Mesenchymal stem cell (in vitro differentiated cells and primary cell): ENCODE measurements at regions not wholly inside any gene's neighbourhood (a gene's known extent, or its start where the extent isn't known, plus 50 kb on each side); places are given as distances from the start of the nearest gene placed in this dataset.

ENCODE experiments used
- DNase-seq: peaks from one replicate; pipeline ENCODE4 v3.0.0-alpha.2; 2013
- H2AFZ ChIP-seq: one replicate; pipeline ENCODE4 v1.6.1; 2013; ENCODE audit warnings: low read depth, mild to moderate bottlenecking, control low read depth, inconsistent platforms, low read length, moderate library complexity
- H2AK5ac ChIP-seq: 2 replicates; pipeline ENCODE4 v1.6.1; 2013; ENCODE audit warnings: low read length, moderate library complexity, mild to moderate bottlenecking, inconsistent platforms; ENCODE audit not compliant: severe bottlenecking
- H2BK120ac ChIP-seq: one replicate; pipeline ENCODE4 v1.6.1; 2013; ENCODE audit warnings: low read depth, mild to moderate bottlenecking, inconsistent platforms, low read length, moderate library complexity
- H2BK12ac ChIP-seq, 2 experiments: one replicate each; pipeline ENCODE4 v1.6.1; 2013; ENCODE audit warnings: inconsistent platforms in 2 of 2, low read length in 2 of 2, mild to moderate bottlenecking in 2 of 2, moderate library complexity in 2 of 2, control low read depth in 1 of 2
- H2BK15ac ChIP-seq: one replicate; pipeline ENCODE4 v1.6.1; 2013; ENCODE audit warnings: mild to moderate bottlenecking, low read depth, inconsistent platforms; ENCODE audit not compliant: poor library complexity, severe bottlenecking
- H2BK5ac ChIP-seq: 2 replicates; pipeline ENCODE4 v1.6.1; 2013; ENCODE audit warnings: low read depth, mild to moderate bottlenecking, low read length, control low read depth, inconsistent platforms; ENCODE audit not compliant: poor library complexity, severe bottlenecking
- H3K14ac ChIP-seq, 2 experiments: one replicate each; pipeline ENCODE4 v1.6.1; 2013; ENCODE audit warnings: inconsistent platforms in 2 of 2, low read length in 2 of 2, control low read depth in 1 of 2, mild to moderate bottlenecking in 1 of 2, moderate library complexity in 1 of 2
- H3K18ac ChIP-seq, 2 experiments: one replicate each; pipeline ENCODE4 v1.6.1; 2013; ENCODE audit warnings: inconsistent platforms in 2 of 2, low read length in 2 of 2, control low read depth in 1 of 2, low read depth in 1 of 2, mild to moderate bottlenecking in 1 of 2
- H3K23ac ChIP-seq, 2 experiments: one replicate each; pipeline ENCODE4 v1.6.1; 2013; ENCODE audit warnings: inconsistent platforms in 2 of 2, low read length in 2 of 2, mild to moderate bottlenecking in 2 of 2, moderate library complexity in 2 of 2, control low read depth in 1 of 2
- H3K27ac ChIP-seq: 2 replicates; pipeline ENCODE4 v1.5.1; 2013; ENCODE audit warnings: mild to moderate bottlenecking, moderate library complexity, low read length, control low read depth, inconsistent platforms; ENCODE audit not compliant: poor library complexity, severe bottlenecking
- H3K27me3 ChIP-seq, 2 experiments: 2 replicates each; pipeline versions ENCODE4 v1.6.1 to v1.7.0; 2013; ENCODE audit warnings: low read length in 2 of 2, mild to moderate bottlenecking in 2 of 2, moderate library complexity in 2 of 2, control low read depth in 1 of 2, inconsistent platforms in 1 of 2; ENCODE audit not compliant: control insufficient read depth in 1 of 2, insufficient read depth in 1 of 2
- H3K36me3 ChIP-seq, 2 experiments: 2 replicates each; pipeline versions ENCODE4 v1.6.1 to v1.7.0; 2013; ENCODE audit warnings: low read length in 2 of 2, control low read depth in 1 of 2, inconsistent platforms in 1 of 2, low read depth in 1 of 2, mild to moderate bottlenecking in 1 of 2; ENCODE audit not compliant: insufficient read depth in 2 of 2, control insufficient read depth in 1 of 2
- H3K4ac ChIP-seq, 2 experiments: one replicate each; pipeline ENCODE4 v1.6.1; 2013; ENCODE audit warnings: inconsistent platforms in 2 of 2, low read length in 2 of 2, mild to moderate bottlenecking in 2 of 2, moderate library complexity in 2 of 2, control low read depth in 1 of 2, low read depth in 1 of 2
- H3K4me1 ChIP-seq: 2 replicates; pipeline ENCODE4 v1.6.1; 2013; ENCODE audit warnings: low read depth, low read length, control low read depth; ENCODE audit not compliant: control insufficient read depth, insufficient read depth
- H3K4me2 ChIP-seq: 2 replicates; pipeline ENCODE4 v1.6.1; 2013; ENCODE audit warnings: low read length, mild to moderate bottlenecking, inconsistent platforms; ENCODE audit not compliant: poor library complexity, severe bottlenecking
- H3K4me3 ChIP-seq, 2 experiments: 2 replicates each; pipeline versions ENCODE4 v1.5.1 to v1.7.0; 2013; ENCODE audit warnings: low read length in 2 of 2, mild to moderate bottlenecking in 2 of 2, control low read depth in 1 of 2, low read depth in 1 of 2; ENCODE audit not compliant: insufficient read depth in 1 of 2
- H3K79me1 ChIP-seq: replicated peaks from 2 replicates; pipeline ENCODE4 v1.6.1; 2013; ENCODE audit warnings: mild to moderate bottlenecking, control low read depth, low read length, inconsistent platforms; ENCODE audit not compliant: poor library complexity, severe bottlenecking
- H3K9ac ChIP-seq: 2 replicates; pipeline ENCODE4 v1.7.0; 2013; ENCODE audit warnings: mild to moderate bottlenecking, low read length, moderate library complexity
- H3K9me3 ChIP-seq: 2 replicates; pipeline ENCODE4 v1.7.0; 2013; ENCODE audit warnings: mild to moderate bottlenecking, low read length; ENCODE audit not compliant: control insufficient read depth
- H4K8ac ChIP-seq: one replicate; pipeline ENCODE4 v1.6.1; 2013; ENCODE audit warnings: inconsistent platforms, mild to moderate bottlenecking, low read length, moderate library complexity
- H4K91ac ChIP-seq: one replicate; pipeline ENCODE4 v1.6.1; 2013; ENCODE audit warnings: mild to moderate bottlenecking, low read length, inconsistent platforms
- WGBS: methylation state at CpG from one replicate; pipeline ENCODE4 v1.1.7; 2013; ENCODE audit warnings: mixed read lengths; 5-methylcytosine and 5-hydroxymethylcytosine counted together

- Histone ChIP-seq H3K4me2 (no peak overlapping the region), H3K18ac (no peak overlapping the region), H3K9ac (no peak overlapping the region), H2BK15ac (no peak overlapping the region), H3K4ac (no peak overlapping the region), H3K79me1 (no peaks in the 10 kb centered on the region), H3K4me3 (no peak overlapping the region), H4K91ac (no peak overlapping the region), H2BK5ac (no peak overlapping the region), H3K14ac (no peak overlapping the region), H3K4me1 (no peaks in the 10 kb centered on the region), H3K27ac (no peak overlapping the region), H4K8ac (no peak overlapping the region), H3K9me3 (peaks cover 20% of the 10 kb centered on the region), H2BK12ac (no peak overlapping the region), H2BK120ac (no peak overlapping the region), H2AFZ (no peak overlapping the region), H3K27me3 (no peaks in the 10 kb centered on the region), H2AK5ac (no peak overlapping the region), H3K36me3 (no peaks in the 10 kb centered on the region), H3K23ac (no peak overlapping the region)
- DNase-seq, result no peak
- WGBS, result 98% methylated on average over 41 of the region's 41 CpGs
These were observed 1195.1 kb upstream of the CHAC2 start for GRCh38 chr2:52572469-52572894.

- Histone ChIP-seq H3K36me3 (no peaks in the 10 kb centered on the region), H3K14ac (no peak overlapping the region), H2AK5ac (no peak overlapping the region), H2AFZ (no peak overlapping the region), H3K4ac (no peak overlapping the region), H2BK12ac (no peak overlapping the region), H2BK120ac (no peak overlapping the region), H4K8ac (no peak overlapping the region), H4K91ac (no peak overlapping the region), H3K27ac (no peak overlapping the region), H3K4me1 (no peaks in the 10 kb centered on the region), H3K18ac (no peak overlapping the region), H2BK5ac (no peak overlapping the region), H3K4me3 (no peak overlapping the region), H3K27me3 (no peaks in the 10 kb centered on the region), H3K9me3 (peaks cover 23% of the 10 kb centered on the region), H2BK15ac (no peak overlapping the region), H3K4me2 (no peak overlapping the region), H3K9ac (no peak overlapping the region), H3K23ac (no peak overlapping the region), H3K79me1 (no peaks in the 10 kb centered on the region)
- WGBS, result 98% methylated on average over 65 of the region's 65 CpGs
- no peak for DNase-seq
These were observed 1195.9 kb upstream of the CHAC2 start for GRCh38 chr2:52571380-52572347.

GRCh38 chr2:52570716-52571115 lies 1196.9 kb upstream of the CHAC2 start:
- H3K4me2 ChIP-seq, result no peak overlapping the region
- peaks cover 23% of the 10 kb centered on the region for H3K9me3 ChIP-seq
- H3K4ac ChIP-seq, result no peak overlapping the region
- no peak overlapping the region for H2BK120ac ChIP-seq
- no peak overlapping the region for H3K9ac ChIP-seq
- DNase-seq, result no peak
- no peak overlapping the region for H3K14ac ChIP-seq
- WGBS, result 97% methylated on average over 19 of the region's 19 CpGs
- no peak overlapping the region for H2BK5ac ChIP-seq
- H4K91ac ChIP-seq, result no peak overlapping the region
- no peak overlapping the region for H3K23ac ChIP-seq
- no peak overlapping the region for H2AK5ac ChIP-seq
- H2AFZ ChIP-seq, result no peak overlapping the region
- no peak overlapping the region for H4K8ac ChIP-seq
- H3K27ac ChIP-seq, result no peak overlapping the region
- H3K18ac ChIP-seq, result no peak overlapping the region
- H3K27me3 ChIP-seq, result no peaks in the 10 kb centered on the region
- no peak overlapping the region for H2BK12ac ChIP-seq
- H2BK15ac ChIP-seq, result no peak overlapping the region
- no peaks in the 10 kb centered on the region for H3K4me1 ChIP-seq
- H3K4me3 ChIP-seq, result no peak overlapping the region
- no peaks in the 10 kb centered on the region for H3K36me3 ChIP-seq
- H3K79me1 ChIP-seq, result no peaks in the 10 kb centered on the region

GRCh38 chr2:52563151-52563550 lies 1204.5 kb upstream of the CHAC2 start:
- no peak overlapping the region for H3K4ac ChIP-seq
- H3K14ac ChIP-seq, result no peak overlapping the region
- no peak overlapping the region for H4K91ac ChIP-seq
- H3K9me3 ChIP-seq, result peaks cover 12% of the 10 kb centered on the region
- no peak overlapping the region for H2AK5ac ChIP-seq
- no peak overlapping the region for H3K4me2 ChIP-seq
- no peak overlapping the region for H2BK15ac ChIP-seq
- no peaks in the 10 kb centered on the region for H3K4me1 ChIP-seq
- H3K4me3 ChIP-seq, result no peak overlapping the region
- DNase-seq, result no peak
- no peak overlapping the region for H3K9ac ChIP-seq
- no peak overlapping the region for H3K23ac ChIP-seq
- H2BK120ac ChIP-seq, result no peak overlapping the region
- no peak overlapping the region for H2BK12ac ChIP-seq
- H3K27ac ChIP-seq, result no peak overlapping the region
- H2BK5ac ChIP-seq, result no peak overlapping the region
- no peak overlapping the region for H3K18ac ChIP-seq
- H3K79me1 ChIP-seq, result no peaks in the 10 kb centered on the region
- WGBS, result 74% methylated on average over 2 of the region's 3 CpGs
- no peak overlapping the region for H4K8ac ChIP-seq
- no peak overlapping the region for H2AFZ ChIP-seq
- no peaks in the 10 kb centered on the region for H3K27me3 ChIP-seq
- H3K36me3 ChIP-seq, result no peaks in the 10 kb centered on the region
